Stimulated activated CD4-positive, alpha-beta T cell treated with anti-CD3 and anti-CD28 coated beads, Interleukin-1b, Interleukin-23, amount 100 ng/mL, for 1 hour (primary cell): ENCODE measurements at regions not wholly inside any gene's neighbourhood (a gene's known extent, or its start where the extent isn't known, plus 50 kb on each side); places are given as distances from the start of the nearest gene placed in this dataset.

Experiments
- DNase-seq, 2 donors: peaks; one replicate each; pipeline ENCODE4 v3.0.0-alpha.2; 2020; ENCODE audit warnings: low read depth in 2 of 2

DNA sequence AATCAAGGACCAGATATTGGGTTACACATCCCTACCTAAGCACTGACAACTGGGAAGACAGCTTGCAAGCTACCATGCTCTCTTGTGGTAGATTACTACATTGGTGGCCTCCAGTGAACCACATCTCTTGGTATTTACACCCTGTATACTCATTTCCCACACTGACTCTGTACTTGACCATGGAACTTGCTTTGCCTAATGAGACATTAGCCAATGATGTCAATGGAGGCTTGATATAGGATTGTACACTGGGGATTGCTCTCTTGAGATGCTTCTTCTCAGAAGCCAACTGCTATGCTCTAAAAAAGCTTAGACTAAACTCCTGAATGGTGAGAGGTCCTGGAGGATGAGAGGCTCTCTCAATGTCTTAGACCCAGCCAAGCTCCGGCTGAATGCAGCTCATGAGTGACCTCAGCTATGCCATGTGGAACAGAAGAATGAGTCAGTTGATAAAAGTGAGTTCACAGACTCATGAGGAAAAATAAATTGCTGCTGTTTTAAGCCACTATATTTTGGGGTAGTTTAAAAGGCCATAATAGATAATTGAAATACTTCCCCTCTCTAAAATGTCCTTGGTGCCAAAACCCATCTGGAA lies 61.5 kb upstream of the GALNT15 start:
- no peak for DNase-seq

DNA sequence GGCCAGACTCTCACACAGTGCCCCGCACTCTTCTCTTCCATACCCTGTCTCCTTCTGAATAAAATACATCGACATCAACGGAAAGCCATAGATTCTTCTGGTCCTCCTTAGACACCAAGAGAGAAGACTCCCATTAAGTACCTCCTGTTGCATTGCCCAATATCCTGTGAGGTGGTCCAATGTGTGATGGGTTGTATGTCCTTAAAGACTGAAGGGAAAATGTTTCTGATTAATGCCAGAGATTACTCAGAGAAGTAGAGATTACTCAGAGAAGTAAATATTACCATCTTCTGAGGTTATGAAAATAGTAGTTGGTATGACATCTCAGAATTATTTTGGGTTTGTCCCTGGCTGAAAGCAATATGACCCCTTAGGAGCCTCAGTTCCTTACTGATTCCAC lies 60.8 kb upstream of the GALNT15 start:
- no peak for DNase-seq

DNA sequence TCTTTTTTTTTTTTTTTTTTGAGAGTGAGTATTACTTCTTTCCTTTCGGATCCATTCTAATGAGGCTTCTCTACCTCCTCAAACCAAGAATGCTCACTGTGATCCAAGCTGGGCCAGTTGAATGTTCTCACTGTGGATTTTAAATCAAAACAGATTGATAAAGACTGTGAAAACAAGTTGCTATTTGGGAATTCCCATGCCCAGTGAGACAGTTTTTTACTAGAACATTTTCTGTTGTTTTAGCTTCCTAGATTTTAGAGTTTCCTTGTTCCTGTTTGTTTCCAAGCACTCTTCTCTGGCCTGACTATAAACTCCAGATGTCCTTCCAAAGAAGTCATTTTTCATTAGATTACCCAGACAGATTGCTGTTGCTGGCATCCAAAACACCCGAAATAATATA lies 60.1 kb upstream of the GALNT15 start:
- no peak for DNase-seq

DNA sequence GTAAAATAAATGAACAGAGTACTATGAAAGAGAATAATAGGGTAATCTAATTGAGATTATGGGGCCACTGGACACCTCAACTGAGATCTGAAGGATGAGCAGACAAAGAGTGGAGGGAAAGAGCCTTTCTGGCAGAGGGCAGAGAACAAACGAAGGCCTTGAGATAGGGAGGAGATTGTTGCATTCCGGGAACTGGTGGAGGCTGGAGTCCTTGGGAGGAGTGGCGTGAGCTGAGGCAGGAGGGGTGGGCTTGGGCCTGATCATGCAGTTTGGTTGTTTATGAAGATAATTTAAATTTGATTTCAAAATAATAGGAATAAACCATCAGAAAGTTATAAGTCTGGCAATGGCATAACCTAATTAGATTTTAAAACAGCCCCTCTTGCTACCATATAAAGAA lies 59.5 kb upstream of the GALNT15 start:
- DNase-seq: no peak

GRCh38 chr3:16118396-16118795 lies 56.1 kb upstream of the GALNT15 start:
- no peak for DNase-seq

DNA sequence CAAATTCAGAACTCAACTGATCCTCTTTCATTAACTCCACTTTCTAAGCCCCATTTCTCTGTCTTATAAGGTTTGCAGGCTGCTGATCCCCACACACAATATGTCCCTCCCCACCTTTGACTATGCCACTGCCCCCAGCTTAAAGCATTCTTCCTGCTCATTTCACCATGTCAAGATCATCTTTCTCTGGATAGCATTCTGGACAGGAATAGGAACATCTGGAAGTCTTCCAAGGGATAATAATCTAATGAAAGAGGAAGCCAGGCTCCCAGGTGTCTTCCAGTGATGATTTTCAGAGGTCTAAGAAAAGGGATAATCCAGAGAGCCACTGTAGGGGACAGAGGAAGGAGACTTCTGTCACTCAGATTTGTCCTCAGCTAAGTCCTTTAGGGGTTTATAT lies 54.6 kb upstream of the GALNT15 start:
- no peak for DNase-seq

DNA sequence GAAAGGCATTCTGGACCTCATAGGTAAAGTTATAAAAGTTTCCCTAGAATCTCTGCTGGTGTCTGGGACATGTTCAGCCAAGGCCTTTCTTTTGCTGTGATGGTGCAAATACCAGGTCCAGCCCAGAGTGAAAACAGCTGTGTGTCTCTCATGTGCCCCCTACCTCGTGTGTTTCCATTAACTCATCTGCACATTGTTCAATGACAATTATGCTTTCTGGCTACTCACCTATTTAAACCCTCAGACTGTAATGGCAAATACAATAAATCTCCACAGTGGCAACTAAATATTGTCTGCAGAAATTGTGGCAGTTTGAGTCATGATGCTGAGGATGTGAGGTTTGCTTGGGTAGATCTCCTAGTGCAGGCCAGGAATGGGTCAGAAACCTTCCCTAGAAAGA lies 53.1 kb upstream of the GALNT15 start:
- DNase-seq: no peak

GRCh38 chr3:16122155-16122554 lies 52.3 kb upstream of the GALNT15 start:
- no peak for DNase-seq

DNA sequence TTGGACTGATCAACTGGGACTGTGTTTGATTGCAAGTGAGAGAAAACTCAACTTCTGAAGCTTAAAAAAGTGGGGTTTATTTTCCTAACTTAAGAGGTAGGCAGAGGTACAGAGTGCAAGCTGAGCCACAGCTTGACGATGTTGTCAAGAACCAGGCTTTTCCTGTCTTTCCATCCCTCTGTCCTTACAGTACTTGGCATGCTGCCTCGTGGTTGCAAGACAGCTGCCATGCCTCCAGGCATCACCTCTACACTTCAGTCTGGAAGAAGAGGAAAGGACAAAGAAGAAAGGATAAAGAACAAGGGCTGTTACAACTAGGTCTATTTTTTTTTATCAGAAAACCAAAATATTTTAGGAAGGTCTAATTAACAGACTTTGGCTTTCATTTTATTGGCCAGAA lies 51.8 kb upstream of the GALNT15 start:
- DNase-seq: no peak

- no peak for DNase-seq
Observed at GRCh38 chr3:16124636-16125035, 49.8 kb upstream of the GALNT15 start.
